ENCODE measurements at regions not wholly inside any gene's neighbourhood (a gene's known extent, or its start where the extent isn't known, plus 50 kb on each side); places are given as distances from the start of the nearest gene placed in this dataset.

- no peak for TF ChIP-seq CTCF (IDR thresholded peaks at IDR 0.05; ENCODE audit: insufficient read depth, low read length, severe bottlenecking)
- Histone ChIP-seq H3K36me3 (ENCODE audit: control insufficient read depth, insufficient read depth, low read length) (no peaks in the 10 kb centered on the region), H3K4me3 (ENCODE audit: low read depth, low read length) (no peak overlapping the region), H3K27me3 (ENCODE audit: control insufficient read depth, insufficient read depth, low read length) (no peaks in the 10 kb centered on the region)
- FAIRE-seq (no peak), DNase-seq (ENCODE audit: low read depth) (no peak)
Observed at GRCh38 chrY:8994001-8994400, 343.3 kb upstream of the TSPY4 start.

GRCh38 chrY:9001231-9001630 lies 336.0 kb upstream of the TSPY4 start:
- DNase-seq (ENCODE audit: low read depth), result peak; percentile 7
- Histone ChIP-seq H3K27me3 (ENCODE audit: control insufficient read depth, insufficient read depth, low read length) (no peaks in the 10 kb centered on the region), H3K36me3 (ENCODE audit: control insufficient read depth, insufficient read depth, low read length) (no peaks in the 10 kb centered on the region), H3K4me3 (ENCODE audit: low read depth, low read length) (no peak overlapping the region)
- no peak for FAIRE-seq
- no peak for TF ChIP-seq CTCF (IDR thresholded peaks at IDR 0.05; ENCODE audit: insufficient read depth, low read length, severe bottlenecking)

- no peaks in the 10 kb centered on the region for H3K36me3 ChIP-seq (ENCODE audit: control insufficient read depth, insufficient read depth, low read length)
- FAIRE-seq (no peak), DNase-seq (ENCODE audit: low read depth) (no peak)
- no peaks in the 10 kb centered on the region for H3K27me3 ChIP-seq (ENCODE audit: control insufficient read depth, insufficient read depth, low read length)
- no peak for TF ChIP-seq CTCF (IDR thresholded peaks at IDR 0.05; ENCODE audit: insufficient read depth, low read length, severe bottlenecking)
- H3K4me3 ChIP-seq (ENCODE audit: low read depth, low read length), result no peak overlapping the region
Observed at GRCh38 chrY:9003739-9004138, 333.5 kb upstream of the TSPY4 start.

GRCh38 chrY:9008648-9009047 lies 328.6 kb upstream of the TSPY4 start:
- no peak for DNase-seq (ENCODE audit: low read depth)
- no peaks in the 10 kb centered on the region for H3K27me3 ChIP-seq (ENCODE audit: control insufficient read depth, insufficient read depth, low read length)
- no peak overlapping the region for H3K4me3 ChIP-seq (ENCODE audit: low read depth, low read length)
- H3K36me3 ChIP-seq (ENCODE audit: control insufficient read depth, insufficient read depth, low read length), result no peaks in the 10 kb centered on the region
- no peak for TF ChIP-seq CTCF (IDR thresholded peaks at IDR 0.05; ENCODE audit: insufficient read depth, low read length, severe bottlenecking)
- FAIRE-seq, result no peak

GRCh38 chrY:9016916-9017315 lies 320.3 kb upstream of the TSPY4 start:
- no peak for DNase-seq (ENCODE audit: low read depth)
- no peak for FAIRE-seq
- no peak for TF ChIP-seq CTCF (IDR thresholded peaks at IDR 0.05; ENCODE audit: insufficient read depth, low read length, severe bottlenecking)
- Histone ChIP-seq H3K27me3 (ENCODE audit: control insufficient read depth, insufficient read depth, low read length) (no peaks in the 10 kb centered on the region), H3K4me3 (ENCODE audit: low read depth, low read length) (no peak overlapping the region), H3K36me3 (ENCODE audit: control insufficient read depth, insufficient read depth, low read length) (no peaks in the 10 kb centered on the region)

GRCh38 chrY:9018401-9018800 lies 318.9 kb upstream of the TSPY4 start:
- Histone ChIP-seq H3K27me3 (ENCODE audit: control insufficient read depth, insufficient read depth, low read length) (no peaks in the 10 kb centered on the region), H3K36me3 (ENCODE audit: control insufficient read depth, insufficient read depth, low read length) (no peaks in the 10 kb centered on the region), H3K4me3 (ENCODE audit: low read depth, low read length) (no peak overlapping the region)
- FAIRE-seq (no peak), DNase-seq (ENCODE audit: low read depth) (no peak)
- TF ChIP-seq CTCF (IDR thresholded peaks at IDR 0.05; ENCODE audit: insufficient read depth, low read length, severe bottlenecking), result no peak

All from bronchial epithelial cell (primary cell).